HG03469 (cell line): ENCODE measurements at regions not wholly inside any gene's neighbourhood (a gene's known extent, or its start where the extent isn't known, plus 50 kb on each side); places are given as distances from the start of the nearest gene placed in this dataset.
A peak's percentile ranks its signal among the peaks of the same experiment; 100 is the strongest.

Source experiments
- ATAC-seq: cut with Tn5 transposase; IDR thresholded peaks from one replicate; pipeline ENCODE4 v1.9.1; 2021; ENCODE audit warnings: mild to moderate bottlenecking, moderate library complexity, moderate number of reproducible peaks; ENCODE audit not compliant: unreplicated experiment

DNA sequence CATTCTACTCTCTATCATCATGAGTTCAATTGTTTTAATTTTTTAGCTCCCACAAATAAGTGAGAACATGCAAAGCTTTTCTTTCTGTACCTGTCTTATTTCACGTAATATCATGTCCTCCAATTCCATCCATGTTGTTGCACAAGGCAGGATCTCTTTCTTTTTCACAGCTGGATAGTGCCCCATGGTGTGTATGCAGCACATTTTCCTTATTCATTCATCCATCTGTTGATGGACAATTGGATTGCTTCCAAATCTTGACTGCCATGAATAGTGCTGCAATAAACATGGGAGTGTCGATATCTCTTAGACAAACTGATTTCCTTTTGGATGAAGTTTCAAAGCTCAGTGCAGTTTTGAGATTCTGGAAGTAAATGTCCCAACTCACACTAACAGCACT, 326.9 kb downstream of the FGF9 start:
- no peak for ATAC-seq

DNA sequence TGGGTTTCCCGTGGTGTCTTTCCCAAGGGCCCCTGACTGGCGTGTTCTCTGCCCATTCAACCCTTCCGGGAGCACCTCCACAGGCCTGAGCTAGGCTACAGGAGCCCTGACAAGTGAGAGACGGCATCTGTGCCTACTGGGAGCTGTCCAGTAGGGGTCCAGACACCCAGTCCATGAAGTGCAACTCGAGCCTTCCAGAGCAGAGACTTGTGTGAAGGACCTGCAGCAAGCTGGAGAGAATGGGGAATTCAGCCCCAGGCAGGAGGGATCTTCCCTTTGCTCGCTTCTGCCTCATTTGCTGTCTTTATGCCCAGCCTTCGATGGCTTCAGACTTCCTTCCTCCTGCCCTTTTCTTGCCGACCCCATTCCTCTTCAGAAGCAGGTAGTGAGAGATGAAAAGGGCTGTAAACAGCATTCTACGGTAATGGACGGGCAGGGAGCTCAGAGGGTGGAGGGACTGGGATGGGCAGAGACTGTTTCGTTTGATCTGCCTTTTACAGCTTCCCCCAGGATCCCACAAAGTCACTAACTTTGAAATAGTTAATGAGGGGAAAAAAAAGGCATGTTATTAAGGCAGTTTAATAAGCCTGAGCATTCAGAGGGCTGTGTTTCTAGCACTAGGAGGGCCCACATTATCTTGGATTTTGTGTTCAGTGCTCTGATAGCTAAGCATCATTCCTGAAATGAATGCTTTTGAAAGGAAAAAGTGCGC, 327.6 kb downstream of the FGF9 start:
- no peak for ATAC-seq

DNA sequence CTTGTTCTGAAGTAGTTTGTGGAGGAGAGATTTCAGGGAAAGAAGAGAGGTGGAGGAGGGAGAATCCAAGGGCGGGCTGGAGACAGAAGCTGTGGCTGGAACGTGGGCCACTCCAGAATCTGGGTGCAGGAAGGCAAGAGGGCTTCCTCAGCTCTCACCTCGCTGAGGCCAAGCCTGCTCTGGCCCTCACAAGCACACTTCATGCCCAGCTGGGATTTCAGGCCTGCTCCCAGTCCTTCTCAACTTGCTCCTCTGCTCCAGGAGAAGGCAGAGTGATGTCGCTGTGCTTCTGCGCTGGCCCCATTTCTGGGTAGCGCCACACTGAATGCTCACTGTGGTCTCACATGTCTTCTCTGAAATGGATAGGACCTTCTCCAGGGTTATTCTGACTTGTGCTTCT, 328.8 kb downstream of the FGF9 start:
- no peak for ATAC-seq

DNA sequence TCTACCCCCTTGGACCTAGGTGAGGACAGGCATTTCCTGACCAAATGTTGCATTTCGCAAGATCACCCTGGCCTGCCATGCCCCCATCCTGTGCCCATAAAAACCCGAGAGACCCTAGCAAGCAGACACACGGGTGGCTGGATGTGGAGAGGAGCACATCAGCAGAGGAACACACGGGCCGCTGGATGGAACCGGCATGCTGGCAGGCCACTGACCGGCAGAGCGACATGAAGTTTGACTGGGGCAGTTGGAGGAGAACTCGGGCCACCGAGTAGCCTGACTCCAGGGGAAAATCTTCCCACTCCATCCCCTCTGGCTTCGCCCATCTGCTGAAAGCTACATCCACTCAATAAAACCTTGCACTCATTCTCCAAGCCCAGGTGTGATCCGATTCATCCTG, 329.3 kb downstream of the FGF9 start:
- ATAC-seq: no peak

DNA sequence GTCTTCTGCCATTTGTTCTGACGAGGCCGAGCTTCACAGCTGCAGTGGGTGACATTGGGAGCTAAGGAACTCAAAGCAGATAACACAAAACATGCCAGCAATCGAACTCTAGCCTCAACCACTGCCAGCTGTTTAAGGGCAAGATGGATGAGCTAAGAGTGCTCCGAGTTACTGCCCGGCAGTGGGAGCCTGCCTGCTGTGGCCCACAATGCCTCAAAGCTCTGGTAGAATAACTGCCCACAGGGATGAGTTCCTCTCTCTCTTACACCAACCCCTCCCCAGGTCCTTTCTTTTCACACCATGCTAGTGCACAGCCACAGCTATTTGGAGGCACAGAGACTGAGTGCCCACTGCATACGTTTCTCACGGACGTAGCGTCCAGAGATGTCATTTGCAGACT, 330.5 kb downstream of the FGF9 start:
- ATAC-seq: no peak

DNA sequence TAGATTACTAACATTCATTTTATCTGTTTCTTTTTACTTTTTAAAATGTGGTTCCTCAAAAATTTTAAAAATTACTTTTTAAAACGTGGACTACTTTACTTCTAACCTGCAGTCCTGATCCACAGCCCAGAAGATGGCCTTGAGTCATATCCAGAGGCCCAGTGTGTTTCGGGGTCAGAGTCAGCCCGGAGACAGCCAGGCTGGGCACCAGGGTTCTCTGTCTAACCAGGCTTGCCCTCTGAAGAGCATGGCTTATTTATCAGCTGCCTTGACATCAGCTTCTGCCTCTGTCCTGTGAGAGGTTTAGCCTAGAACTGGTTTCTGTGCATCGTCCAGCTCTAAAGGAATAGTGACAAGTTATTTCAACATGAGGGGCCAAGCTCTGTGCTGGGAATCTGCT, 332.0 kb downstream of the FGF9 start:
- ATAC-seq: no peak

DNA sequence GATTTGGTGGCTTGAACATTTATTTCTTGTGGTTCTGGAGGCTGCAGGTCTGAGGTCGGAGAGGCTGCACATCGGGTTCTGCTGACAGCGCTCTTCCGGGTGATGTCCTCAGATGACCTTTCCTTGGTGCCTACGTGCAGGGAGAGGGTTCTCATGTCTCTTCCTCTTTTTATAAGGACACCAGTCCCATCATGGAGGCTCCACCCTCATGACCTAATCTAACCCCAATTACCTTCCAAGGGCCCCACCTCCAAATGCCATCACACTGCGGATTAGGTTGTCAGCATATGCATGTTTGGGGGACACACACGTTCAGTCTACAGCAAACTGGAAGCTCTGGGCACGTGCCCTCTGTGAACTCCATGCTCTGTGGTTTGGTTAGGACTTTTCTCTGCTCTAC, 338.6 kb downstream of the FGF9 start:
- ATAC-seq: no peak

DNA sequence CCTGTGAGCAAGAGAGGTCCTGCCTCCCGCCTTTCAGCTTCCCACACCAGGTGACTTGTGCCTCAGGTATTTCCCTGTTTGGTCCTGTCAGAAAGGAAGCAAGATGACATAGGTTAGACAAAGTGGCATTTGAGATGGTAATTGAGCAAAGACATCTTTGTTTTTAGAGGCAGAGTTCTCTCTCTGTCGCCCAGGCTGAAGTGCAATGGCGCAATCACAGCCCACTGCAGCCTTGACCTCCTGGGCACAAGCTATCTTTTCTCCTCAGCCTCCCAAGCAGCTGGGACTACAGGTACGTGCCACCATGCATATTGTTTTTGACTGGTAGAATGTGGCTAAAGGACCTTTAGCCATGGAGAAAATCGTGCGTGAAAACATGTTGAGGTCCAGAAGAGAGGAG, 339.1 kb downstream of the FGF9 start:
- ATAC-seq: no peak

DNA sequence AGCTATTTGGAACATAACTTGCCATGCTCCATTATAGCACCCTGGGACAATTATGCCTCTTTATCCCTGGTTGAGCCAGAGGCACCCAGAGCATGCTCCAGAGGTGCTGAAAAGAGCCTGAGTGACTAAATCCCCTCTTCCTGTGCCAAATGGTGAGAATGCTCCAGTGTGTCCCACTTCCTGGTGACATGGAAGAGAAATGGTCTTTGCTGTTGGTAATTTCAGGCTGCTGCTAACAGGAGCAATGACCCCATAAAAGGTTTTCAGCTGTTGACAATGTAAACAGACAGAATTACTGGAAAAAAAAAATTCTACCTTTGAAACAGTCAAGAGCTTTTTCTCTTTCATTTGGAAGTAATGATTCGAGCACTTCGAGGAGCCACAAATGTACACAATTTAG, 341.8 kb downstream of the FGF9 start:
- no peak for ATAC-seq

DNA sequence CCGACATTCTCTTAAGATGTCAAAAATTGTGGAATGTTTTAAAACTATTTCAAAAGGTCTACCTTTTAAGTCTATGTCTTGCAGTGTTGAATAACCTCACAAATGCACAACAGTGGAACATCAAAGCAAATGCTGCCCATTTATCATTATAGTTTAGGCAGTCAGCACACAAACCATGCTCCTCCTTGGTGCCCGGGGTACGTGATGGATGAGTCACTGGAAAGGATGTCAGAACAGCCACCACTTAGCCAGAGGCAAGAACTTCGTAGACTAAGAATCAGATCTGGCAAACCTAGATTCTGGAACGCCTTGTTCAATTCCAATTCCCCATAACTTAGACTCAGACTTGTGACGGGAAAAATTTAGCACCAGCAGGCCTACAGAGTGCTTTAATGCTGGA, 343.6 kb downstream of the FGF9 start:
- ATAC-seq: no peak

DNA sequence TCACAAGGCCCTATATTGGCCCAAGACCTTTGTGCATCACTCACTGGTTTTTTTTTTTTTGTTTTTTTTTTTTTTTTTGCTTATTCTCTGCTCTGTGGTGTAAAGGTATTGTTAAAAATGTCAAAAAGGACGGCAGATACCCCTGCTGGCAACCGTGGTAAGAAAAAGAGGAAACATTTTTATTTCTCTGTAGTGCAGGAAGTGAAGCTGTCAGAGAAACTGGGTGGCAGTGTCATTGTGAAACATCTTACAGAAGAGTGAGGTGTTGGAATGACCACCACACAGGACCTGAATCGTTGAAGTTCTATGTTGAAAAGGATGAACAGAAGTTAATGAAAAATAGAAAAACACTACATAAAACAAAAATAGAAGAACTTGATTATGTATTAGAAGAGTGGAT, 346.4 kb downstream of the FGF9 start:
- peak; percentile 90 for ATAC-seq

DNA sequence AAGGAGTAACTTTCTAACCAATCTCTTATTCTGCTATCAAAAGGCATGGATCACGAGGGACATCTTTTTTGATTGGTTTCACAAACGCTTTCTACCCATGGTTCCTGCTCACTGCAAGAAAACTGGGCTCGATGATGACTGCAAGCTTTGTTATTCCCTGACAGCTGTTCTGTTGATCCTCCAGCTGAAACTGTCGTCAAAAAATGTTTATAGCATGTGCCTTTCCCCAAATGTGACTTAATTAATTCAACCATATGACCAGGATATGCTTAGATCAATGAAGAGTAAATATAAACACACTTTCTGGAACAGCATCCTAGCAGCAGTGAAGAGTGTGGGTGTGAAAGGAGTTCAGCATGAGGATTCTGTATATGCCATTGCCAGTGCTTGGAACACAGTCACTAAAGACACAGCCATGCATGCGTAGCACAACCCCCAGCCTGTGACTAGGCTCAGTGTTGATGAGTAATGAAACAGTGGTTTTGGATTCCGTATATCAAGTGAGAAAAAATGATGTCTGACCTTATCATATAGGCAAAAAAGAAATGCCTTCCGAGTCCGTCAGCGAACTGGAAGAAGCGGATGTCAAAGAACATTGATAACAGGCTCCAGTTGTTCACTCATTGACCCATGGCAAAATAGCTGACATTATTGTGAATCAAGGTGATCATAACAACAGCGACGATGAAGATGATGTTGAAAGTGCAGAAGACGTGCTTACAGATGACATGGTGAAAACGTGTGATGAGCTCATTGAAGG, 347.4 kb downstream of the FGF9 start:
- ATAC-seq: no peak

DNA sequence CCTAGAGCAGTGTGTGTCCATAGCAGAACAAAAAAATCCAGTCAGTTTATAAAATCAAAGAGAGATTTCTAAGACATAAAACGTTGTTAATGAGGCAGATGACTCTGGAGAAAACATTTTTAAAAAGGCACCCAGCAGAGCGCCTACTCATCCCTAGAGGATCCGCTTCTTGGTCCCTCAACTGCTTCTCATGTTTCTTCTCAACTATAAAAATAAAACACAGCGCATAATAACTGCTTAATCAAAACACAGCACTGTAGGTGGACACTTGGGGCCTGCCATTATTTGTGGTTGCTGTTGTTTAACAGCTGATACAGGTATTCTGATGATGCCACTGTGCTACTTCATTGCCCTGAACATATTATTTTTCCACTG, 347.9 kb downstream of the FGF9 start:
- ATAC-seq: no peak

DNA sequence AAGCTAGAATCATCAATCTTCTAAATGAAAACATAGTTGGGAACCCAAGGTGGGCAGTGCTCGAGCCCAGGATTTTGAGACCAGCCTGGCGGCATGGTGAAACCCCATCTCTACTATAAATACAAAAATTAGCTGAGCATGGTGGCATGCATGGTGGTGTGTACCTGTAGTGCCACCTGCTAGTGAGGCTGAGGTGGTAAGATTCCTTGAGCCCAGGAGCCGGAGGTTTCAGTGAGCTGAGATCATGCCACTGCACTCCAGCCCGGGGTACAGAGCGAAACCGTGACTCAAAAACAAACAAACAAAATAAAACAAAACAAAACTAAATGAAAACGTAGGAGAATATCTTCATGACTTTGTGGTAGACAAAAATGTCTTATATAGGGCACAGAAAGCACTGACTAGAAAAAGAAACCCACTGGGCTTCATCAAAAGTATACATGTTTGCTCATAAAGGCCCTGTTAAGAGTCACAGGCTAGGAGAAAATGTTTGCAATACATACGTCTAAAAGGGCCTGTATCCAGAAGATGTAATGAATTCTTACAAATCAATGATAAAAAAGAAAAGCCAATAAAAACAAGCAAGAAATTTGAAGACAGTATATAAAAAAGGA, 353.6 kb downstream of the FGF9 start:
- no peak for ATAC-seq

DNA sequence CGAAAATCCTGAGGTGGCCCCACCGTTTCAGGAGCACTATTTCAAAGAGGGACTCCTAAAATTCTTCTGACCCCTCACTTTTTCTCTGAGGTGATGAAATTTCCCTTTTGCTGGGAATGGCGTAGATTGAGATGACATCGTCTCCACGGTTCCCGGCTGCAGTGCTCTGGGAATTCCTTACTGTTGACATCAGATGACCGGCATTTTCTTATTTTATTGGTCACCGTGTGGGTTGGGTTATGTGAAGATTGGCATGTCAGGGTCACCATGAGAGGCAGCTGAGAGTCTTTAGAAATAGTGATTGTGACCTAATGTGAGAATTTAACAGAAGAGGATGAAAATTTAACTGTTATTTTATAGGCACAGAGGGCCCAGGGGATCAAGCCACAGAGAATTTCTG, 356.7 kb downstream of the FGF9 start:
- no peak for ATAC-seq

DNA sequence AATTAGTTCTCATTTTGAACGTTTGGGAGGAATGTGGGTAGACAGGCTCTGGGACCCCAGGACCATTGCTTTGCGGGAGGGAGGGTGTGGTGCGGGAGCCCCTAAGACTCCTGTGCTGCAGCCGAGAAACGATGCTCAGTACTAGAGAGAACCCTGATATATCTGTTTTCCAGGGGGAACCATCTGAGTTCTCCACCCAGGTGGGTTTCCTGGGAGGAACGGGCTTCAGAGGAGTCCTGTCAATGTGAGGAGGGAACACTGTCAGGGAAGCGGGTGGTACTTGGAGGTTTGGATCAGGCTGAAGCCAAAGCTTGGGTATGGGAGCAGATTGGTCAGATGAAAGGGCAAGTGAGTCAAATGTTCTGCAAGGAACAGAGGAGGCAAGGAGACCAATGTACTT, 358.0 kb downstream of the FGF9 start:
- ATAC-seq: no peak

DNA sequence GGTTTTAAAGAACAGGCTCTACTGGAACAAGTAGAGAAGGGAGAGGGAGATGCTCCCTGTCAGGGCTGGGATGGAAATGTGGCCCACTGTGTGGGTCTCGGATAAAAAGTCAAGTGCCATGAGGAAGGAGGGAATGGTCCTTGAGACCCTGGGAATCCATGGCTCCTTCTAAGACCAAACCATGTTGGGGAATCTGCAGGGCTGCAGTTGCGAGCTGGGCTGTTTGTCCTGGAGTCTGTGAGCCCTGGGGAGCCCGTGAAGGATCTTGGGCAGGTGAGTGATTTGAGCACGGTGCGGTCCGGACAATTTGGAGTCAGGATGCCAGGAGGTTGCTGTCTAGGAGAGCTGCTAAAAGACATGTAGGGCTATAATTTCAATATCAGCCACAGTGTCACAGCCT, 359.4 kb downstream of the FGF9 start:
- ATAC-seq: no peak

DNA sequence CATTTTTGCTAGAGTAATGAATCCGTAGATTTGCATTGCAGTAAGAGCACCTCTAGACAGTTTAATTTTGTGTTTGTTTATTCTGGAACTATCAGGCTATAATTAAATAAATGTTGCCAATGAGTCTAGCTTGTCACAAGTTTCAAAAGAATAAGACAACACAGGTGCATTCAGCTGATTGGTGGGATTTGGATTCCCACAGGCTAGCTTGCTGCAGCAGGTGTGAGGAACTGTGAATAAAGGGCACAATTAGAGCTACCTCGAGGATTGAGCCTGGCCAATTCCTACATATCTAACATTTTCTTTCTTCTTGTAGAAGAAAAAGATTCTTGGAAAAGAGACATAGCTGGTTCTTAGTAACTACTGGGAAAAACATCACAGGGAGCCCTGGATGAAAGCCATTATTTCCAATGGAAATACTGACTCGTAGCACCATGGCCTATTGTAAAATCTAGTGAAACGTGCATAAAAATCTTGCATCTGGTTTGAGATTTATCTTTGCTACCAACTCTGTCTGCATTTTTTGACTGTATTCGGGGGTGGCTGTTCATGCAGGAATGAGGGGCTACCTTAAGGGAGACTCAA, 360.9 kb downstream of the FGF9 start:
- ATAC-seq: no peak

DNA sequence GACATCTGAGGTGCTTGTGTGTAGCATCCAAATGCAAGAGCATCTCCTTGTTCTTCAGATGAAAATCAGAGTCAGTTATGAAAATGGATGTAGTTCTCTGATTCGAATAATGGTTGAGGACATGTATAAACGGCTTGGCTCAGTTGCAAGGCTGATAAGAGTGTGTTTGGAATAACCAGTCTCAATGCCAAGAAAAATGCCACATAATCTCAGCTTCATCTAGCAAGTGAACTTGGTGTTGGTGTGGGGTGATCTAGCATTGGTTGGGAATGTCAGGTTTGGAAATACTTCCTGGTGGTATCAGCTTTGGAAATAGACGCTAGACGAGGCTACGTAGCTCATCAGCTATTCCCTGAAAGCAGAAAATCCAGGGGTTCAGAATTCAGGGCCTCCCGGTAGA, 362.0 kb downstream of the FGF9 start:
- no peak for ATAC-seq

DNA sequence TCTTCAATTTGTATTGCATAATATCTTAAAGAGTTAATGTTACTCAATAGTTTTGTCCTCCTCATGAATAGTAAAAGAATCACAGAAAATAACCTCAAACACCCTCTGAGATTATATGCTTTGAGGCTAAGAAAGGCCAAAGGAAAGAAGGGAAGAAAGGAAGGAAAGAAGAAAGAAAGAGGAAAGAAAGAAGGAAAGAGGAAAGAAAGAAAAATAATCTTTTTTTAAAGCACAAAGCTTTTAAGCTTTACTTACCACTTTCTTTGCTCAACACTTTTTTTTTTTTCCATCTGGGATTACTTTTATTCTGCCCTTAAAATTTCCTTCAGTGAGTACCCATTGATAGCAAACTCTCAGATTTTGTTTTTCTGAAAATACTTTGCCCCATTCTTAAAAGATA, 369.1 kb downstream of the FGF9 start:
- no peak for ATAC-seq

DNA sequence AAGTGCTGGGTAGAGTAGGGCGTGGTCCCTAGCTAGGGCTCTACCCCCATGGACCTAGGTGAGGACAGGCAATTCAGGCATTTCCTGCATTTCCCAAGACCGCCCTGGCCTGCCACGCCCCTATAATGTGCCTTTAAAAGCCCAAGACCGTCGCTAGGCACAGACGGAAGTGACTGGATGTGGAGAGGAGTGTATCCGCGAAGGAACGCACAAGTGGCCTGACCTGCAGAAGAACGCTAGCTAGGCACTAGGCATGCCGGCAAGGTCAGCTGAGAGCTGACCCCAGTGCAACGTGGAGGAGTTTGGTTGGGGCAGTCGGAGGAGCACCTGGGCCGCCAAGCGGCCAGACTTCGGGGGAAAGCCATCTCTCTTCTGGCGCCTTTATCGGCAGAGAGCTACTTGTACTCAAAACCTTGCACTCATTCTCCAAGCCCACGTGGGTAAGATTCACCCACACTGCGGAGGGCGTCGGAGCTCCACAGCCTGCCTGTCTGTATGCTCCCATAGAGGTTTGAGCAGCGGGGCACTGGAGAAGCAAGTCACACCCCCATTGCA, 370.0 kb downstream of the FGF9 start:
- no peak for ATAC-seq

DNA sequence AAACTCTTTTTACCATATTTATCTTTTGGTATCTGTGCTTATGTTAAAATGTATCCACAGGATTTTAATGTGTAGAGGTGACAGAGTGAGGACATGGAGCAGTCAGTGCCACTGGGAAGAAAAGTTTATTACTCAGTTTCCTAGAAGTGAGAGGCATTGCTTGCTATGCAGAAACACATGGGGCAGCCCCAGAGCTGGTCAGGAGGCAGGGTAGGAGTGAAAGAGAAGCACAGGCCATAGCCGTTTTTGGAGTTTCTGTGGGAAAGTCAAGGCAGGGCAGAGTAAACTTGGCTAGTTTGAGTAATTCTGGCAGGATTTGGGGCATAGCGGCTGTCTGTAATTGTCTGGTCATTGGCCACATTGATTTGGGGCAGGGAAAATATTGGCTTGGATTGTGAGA, 370.9 kb downstream of the FGF9 start:
- ATAC-seq: no peak
